ENCODE measurements at regions not wholly inside any gene's neighbourhood (a gene's known extent, or its start where the extent isn't known, plus 50 kb on each side); places are given as distances from the start of the nearest gene placed in this dataset.

DNA sequence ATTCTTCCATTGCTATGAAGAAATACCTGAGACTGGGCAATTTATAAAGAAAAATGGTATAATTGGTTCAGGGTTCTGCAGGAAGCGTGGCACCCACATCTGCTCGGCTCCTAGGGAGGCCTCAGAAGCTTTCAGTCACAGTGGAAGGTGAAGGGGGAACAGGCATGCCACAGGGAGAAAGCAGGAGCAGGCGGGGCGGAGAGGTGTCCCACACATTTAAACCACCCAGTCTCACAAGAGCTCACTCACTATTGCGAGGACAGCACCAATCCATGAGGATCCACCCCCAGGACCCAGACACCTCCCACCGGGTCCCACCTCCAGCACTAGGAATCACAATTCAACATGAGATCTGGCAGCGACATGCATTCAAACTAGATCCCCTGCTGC lies 56.0 kb upstream of the C14orf180 start:
- no peak overlapping the region for H3K4me3 ChIP-seq (ENCODE audit: low read depth, low read length)
- TF ChIP-seq CTCF (IDR thresholded peaks at IDR 0.05; ENCODE audit: low read depth, low read length, missing control alignments), result no peak
- DNase-seq (ENCODE audit: low read depth), result no peak

GRCh38 chr14:104524726-104525125 lies 54.8 kb upstream of the C14orf180 start:
- no peak for DNase-seq (ENCODE audit: low read depth)
- TF ChIP-seq CTCF (IDR thresholded peaks at IDR 0.05; ENCODE audit: low read depth, low read length, missing control alignments), result no peak
- no peak overlapping the region for H3K4me3 ChIP-seq (ENCODE audit: low read depth, low read length)

- H3K4me3 ChIP-seq (ENCODE audit: low read depth, low read length), result no peak overlapping the region
- no peak for TF ChIP-seq CTCF (IDR thresholded peaks at IDR 0.05; ENCODE audit: low read depth, low read length, missing control alignments)
- DNase-seq (ENCODE audit: low read depth), result no peak
These were observed 52.6 kb upstream of the C14orf180 start for GRCh38 chr14:104526723-104527645.

DNA sequence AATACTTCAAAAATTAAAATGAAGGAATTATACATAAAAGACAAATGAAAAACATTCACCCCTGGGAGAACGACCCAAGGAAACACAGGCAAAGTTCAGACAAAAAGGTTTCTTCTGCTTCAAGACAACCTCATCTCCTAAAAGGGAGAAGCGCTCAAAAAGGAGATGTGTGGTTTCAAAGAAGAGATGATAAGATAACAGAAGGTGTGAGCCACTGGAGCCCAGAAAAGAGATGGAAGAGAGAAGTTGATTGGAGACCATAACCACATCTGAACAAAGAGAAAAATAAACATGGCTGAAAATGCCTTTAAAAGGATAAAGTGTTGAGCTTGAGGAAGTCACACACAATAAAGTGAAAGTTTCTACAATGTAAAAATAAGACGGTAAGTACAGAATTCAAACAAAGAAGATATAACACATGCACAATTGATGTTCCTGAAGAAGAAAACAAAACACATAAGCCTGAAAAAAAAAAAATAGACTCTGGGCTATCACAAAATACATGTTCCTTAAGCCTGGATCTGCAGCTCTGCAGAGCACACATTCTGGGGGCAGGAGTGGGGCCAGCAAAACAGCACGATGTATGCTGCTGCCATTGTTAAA lies 51.6 kb upstream of the C14orf180 start:
- no peak for DNase-seq (ENCODE audit: low read depth)
- H3K4me3 ChIP-seq (ENCODE audit: low read depth, low read length), result no peak overlapping the region
- no peak for TF ChIP-seq CTCF (IDR thresholded peaks at IDR 0.05; ENCODE audit: low read depth, low read length, missing control alignments)

DNA sequence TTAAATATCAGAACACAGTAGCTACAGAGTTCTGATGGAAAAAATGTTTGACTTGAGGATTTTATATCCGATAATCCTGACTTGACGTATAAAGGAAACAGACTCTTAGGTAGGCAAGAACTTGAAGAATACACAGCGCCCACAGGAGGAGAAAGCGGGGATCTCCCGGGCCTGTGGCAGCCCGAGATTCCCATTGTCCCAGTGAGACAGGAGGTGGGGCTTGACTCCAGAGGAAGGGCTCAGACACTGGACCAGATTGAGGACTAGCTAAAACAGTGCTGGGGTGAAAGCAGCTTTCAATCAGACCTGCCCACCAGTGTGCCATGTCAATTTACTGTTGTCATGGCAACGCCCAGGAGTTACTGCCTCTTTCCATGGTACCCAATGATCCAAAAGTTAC lies 51.1 kb upstream of the C14orf180 start:
- TF ChIP-seq CTCF (IDR thresholded peaks at IDR 0.05; ENCODE audit: low read depth, low read length, missing control alignments), result no peak
- H3K4me3 ChIP-seq (ENCODE audit: low read depth, low read length), result no peak overlapping the region
- no peak for DNase-seq (ENCODE audit: low read depth)

All from GM12864 (cell line).